ENCODE measurements at regions not wholly inside any gene's neighbourhood (a gene's known extent, or its start where the extent isn't known, plus 50 kb on each side); places are given as distances from the start of the nearest gene placed in this dataset.
A peak's percentile ranks its signal among the peaks of the same experiment; 100 is the strongest.

DNA sequence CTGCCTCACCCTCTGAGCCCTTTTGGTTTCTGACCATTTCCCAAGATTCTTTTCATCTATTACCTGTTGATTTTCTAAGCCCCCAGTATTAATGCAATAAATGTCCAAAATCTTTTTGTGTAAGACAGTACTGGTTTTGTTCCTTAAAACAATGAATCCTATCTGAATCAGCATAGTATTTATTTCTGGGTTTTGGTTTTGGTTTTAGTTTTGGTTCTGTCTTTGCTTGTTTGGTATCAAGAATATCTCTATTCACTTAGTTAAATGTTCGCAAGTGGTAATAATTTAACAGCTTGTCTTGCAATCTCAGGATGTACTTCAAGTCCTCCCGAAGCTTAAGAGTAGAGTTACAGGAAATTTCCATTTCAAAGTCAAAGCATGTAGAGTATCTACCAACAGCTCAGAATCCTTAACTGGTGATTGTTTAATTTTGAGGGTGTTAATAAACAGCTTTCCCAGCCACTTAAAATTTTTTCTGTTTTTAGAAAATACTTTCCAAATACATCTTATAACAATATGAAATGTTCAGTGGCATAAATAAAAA is 67.7 kb upstream of the NEDD4L start:
- H4K91ac ChIP-seq (ENCODE audit: low read length): no peak overlapping the region
- H3K9me3 ChIP-seq (ENCODE audit: control insufficient read depth, low read length): no peaks in the 10 kb centered on the region
- H2BK5ac ChIP-seq (ENCODE audit: low read depth, low read length, poor library complexity, severe bottlenecking): no peak overlapping the region
- peak overlapping the region; percentile 14 for H3K9ac ChIP-seq (ENCODE audit: low read length)
- H3K4me2 ChIP-seq (ENCODE audit: low read length, poor library complexity, severe bottlenecking): no peak overlapping the region
- H3K36me3 ChIP-seq (ENCODE audit: control insufficient read depth in 1 of 2, insufficient read depth in 2 of 2, low read depth in 1 of 2, low read length in 2 of 2): no peaks in the 10 kb centered on the region
- H3K4me3 ChIP-seq (ENCODE audit: insufficient read depth in 1 of 2, low read depth in 1 of 2, low read length in 2 of 2): peak overlapping the region in 1 of 2 experiments; percentile 30
- H3K79me1 ChIP-seq (replicated peaks; ENCODE audit: low read length, poor library complexity, severe bottlenecking): no peaks in the 10 kb centered on the region
- H3K4ac ChIP-seq (ENCODE audit: low read depth in 1 of 2, low read length in 2 of 2): no peak overlapping the region
- no peak for DNase-seq
- peaks cover 0 to 7% of the 10 kb centered on the region in 2 experiments for H3K27me3 ChIP-seq (ENCODE audit: control insufficient read depth in 1 of 2, insufficient read depth in 1 of 2, low read length in 2 of 2)
- no CpG with 5 or more reads among the region's 2 CpGs for WGBS
- no peak overlapping the region for H2BK12ac ChIP-seq (ENCODE audit: low read length in 2 of 2)
- H2AFZ ChIP-seq (ENCODE audit: low read depth, low read length): no peak overlapping the region
- H3K23ac ChIP-seq (ENCODE audit: low read length in 2 of 2): no peak overlapping the region
- no peak overlapping the region for H2BK15ac ChIP-seq (ENCODE audit: low read depth, poor library complexity, severe bottlenecking)
- no peak overlapping the region for H3K14ac ChIP-seq (ENCODE audit: low read length in 2 of 2)
- no peak overlapping the region for H3K18ac ChIP-seq (ENCODE audit: low read depth in 1 of 2, low read length in 2 of 2)
- H4K8ac ChIP-seq (ENCODE audit: low read length): no peak overlapping the region
- peak overlapping the region; percentile 44 for H3K27ac ChIP-seq (ENCODE audit: low read length, poor library complexity, severe bottlenecking)
- H2BK120ac ChIP-seq (ENCODE audit: low read depth, low read length): no peak overlapping the region
- H2AK5ac ChIP-seq (ENCODE audit: low read length, severe bottlenecking): no peak overlapping the region
- H3K4me1 ChIP-seq (ENCODE audit: control insufficient read depth, insufficient read depth, low read depth, low read length): peaks cover 3% of the 10 kb centered on the region

DNA sequence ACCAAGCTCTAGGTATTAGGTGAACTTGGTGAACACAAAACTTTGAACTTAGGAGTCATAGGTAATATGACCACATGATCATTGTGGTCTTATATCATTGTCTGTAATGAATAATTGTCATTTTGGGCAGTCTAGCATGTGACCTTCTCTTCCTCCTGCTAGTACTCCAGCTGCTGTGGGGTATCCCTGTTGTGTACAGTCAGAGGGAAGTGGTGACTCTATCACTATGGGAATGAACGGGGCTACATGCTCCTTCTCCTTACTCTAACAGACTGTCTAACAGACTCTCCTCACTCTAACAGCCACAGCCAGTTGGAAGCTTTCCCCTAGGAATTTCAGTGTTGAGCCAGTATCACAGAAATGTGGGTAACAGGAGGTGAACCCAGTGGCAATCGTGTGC is 68.2 kb upstream of the NEDD4L start:
- Histone ChIP-seq H3K9me3 (ENCODE audit: control insufficient read depth, low read length) (no peaks in the 10 kb centered on the region), H3K4me1 (ENCODE audit: control insufficient read depth, insufficient read depth, low read depth, low read length) (peaks cover 3% of the 10 kb centered on the region), H3K9ac (ENCODE audit: low read length) (peak overlapping the region; percentile 14), H3K23ac (ENCODE audit: low read length in 2 of 2) (no peak overlapping the region), H4K91ac (ENCODE audit: low read length) (no peak overlapping the region), H2BK120ac (ENCODE audit: low read depth, low read length) (no peak overlapping the region), H3K14ac (ENCODE audit: low read length in 2 of 2) (no peak overlapping the region), H4K8ac (ENCODE audit: low read length) (no peak overlapping the region), H2BK5ac (ENCODE audit: low read depth, low read length, poor library complexity, severe bottlenecking) (no peak overlapping the region), H3K18ac (ENCODE audit: low read depth in 1 of 2, low read length in 2 of 2) (no peak overlapping the region), H3K4me2 (ENCODE audit: low read length, poor library complexity, severe bottlenecking) (no peak overlapping the region), H3K27ac (ENCODE audit: low read length, poor library complexity, severe bottlenecking) (peak overlapping the region; percentile 44), H3K36me3 (ENCODE audit: control insufficient read depth in 1 of 2, insufficient read depth in 2 of 2, low read depth in 1 of 2, low read length in 2 of 2) (no peaks in the 10 kb centered on the region), H3K4me3 (ENCODE audit: insufficient read depth in 1 of 2, low read depth in 1 of 2, low read length in 2 of 2) (peak overlapping the region in 1 of 2 experiments; percentile 30), H2BK15ac (ENCODE audit: low read depth, poor library complexity, severe bottlenecking) (no peak overlapping the region), H3K27me3 (ENCODE audit: control insufficient read depth in 1 of 2, insufficient read depth in 1 of 2, low read length in 2 of 2) (peaks cover 0 to 7% of the 10 kb centered on the region in 2 experiments), H2AK5ac (ENCODE audit: low read length, severe bottlenecking) (no peak overlapping the region), H3K4ac (ENCODE audit: low read depth in 1 of 2, low read length in 2 of 2) (no peak overlapping the region), H2AFZ (ENCODE audit: low read depth, low read length) (no peak overlapping the region), H2BK12ac (ENCODE audit: low read length in 2 of 2) (no peak overlapping the region), H3K79me1 (replicated peaks; ENCODE audit: low read length, poor library complexity, severe bottlenecking) (no peaks in the 10 kb centered on the region)
- 90% methylated on average over 2 of the region's 2 CpGs for WGBS
- DNase-seq: no peak

DNA sequence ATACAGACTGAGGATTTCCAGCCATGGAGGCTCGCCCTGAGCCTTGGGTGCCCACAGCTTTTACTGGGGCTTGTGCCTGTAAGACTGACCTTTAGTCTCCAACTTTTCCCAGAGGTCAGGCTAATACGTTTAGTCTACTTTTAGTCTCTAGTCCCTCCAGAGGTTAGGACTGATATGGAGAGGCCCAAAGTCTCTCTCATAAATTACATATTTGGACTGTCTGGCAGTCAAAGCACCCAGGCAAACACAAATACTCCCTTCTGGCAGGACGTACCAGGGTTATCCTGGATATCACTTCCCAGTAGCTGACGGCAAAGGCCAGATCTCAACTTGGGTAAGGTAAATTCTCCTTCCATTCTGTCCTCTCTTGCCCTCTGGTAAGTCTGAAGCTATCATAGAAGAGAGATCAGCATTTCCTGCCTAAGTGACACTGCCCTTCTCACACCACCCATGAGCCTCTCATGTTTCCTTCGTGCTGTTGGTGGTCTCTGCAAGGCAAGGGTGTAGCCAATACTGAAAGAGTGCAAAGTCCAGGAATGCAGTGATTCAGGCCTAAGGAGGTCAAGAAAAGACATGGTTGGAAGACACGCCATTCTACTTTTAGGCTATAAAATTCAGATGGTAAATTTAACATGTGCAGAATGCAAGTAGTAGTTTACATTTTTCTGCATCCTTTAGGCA is 69.3 kb upstream of the NEDD4L start:
- H3K79me1 ChIP-seq (replicated peaks; ENCODE audit: low read length, poor library complexity, severe bottlenecking): no peaks in the 10 kb centered on the region
- H3K23ac ChIP-seq (ENCODE audit: low read length in 2 of 2): no peak overlapping the region
- H2AK5ac ChIP-seq (ENCODE audit: low read length, severe bottlenecking): no peak overlapping the region
- no peaks in the 10 kb centered on the region for H3K9me3 ChIP-seq (ENCODE audit: control insufficient read depth, low read length)
- no peak overlapping the region for H2BK120ac ChIP-seq (ENCODE audit: low read depth, low read length)
- H3K18ac ChIP-seq (ENCODE audit: low read depth in 1 of 2, low read length in 2 of 2): no peak overlapping the region
- H3K4ac ChIP-seq (ENCODE audit: low read depth in 1 of 2, low read length in 2 of 2): no peak overlapping the region
- no peak overlapping the region for H3K14ac ChIP-seq (ENCODE audit: low read length in 2 of 2)
- H4K91ac ChIP-seq (ENCODE audit: low read length): no peak overlapping the region
- H2AFZ ChIP-seq (ENCODE audit: low read depth, low read length): no peak overlapping the region
- H3K9ac ChIP-seq (ENCODE audit: low read length): no peak overlapping the region
- H2BK5ac ChIP-seq (ENCODE audit: low read depth, low read length, poor library complexity, severe bottlenecking): no peak overlapping the region
- H3K36me3 ChIP-seq (ENCODE audit: control insufficient read depth in 1 of 2, insufficient read depth in 2 of 2, low read depth in 1 of 2, low read length in 2 of 2): no peaks in the 10 kb centered on the region
- 84% methylated on average over 5 of the region's 6 CpGs for WGBS
- no peak overlapping the region for H3K4me3 ChIP-seq (ENCODE audit: insufficient read depth in 1 of 2, low read depth in 1 of 2, low read length in 2 of 2)
- H4K8ac ChIP-seq (ENCODE audit: low read length): no peak overlapping the region
- H2BK15ac ChIP-seq (ENCODE audit: low read depth, poor library complexity, severe bottlenecking): no peak overlapping the region
- no peak overlapping the region for H3K4me2 ChIP-seq (ENCODE audit: low read length, poor library complexity, severe bottlenecking)
- no peak for DNase-seq
- no peak overlapping the region for H2BK12ac ChIP-seq (ENCODE audit: low read length in 2 of 2)
- peaks cover 0 to 7% of the 10 kb centered on the region in 2 experiments for H3K27me3 ChIP-seq (ENCODE audit: control insufficient read depth in 1 of 2, insufficient read depth in 1 of 2, low read length in 2 of 2)
- H3K27ac ChIP-seq (ENCODE audit: low read length, poor library complexity, severe bottlenecking): no peak overlapping the region
- H3K4me1 ChIP-seq (ENCODE audit: control insufficient read depth, insufficient read depth, low read depth, low read length): peaks cover 3% of the 10 kb centered on the region

DNA sequence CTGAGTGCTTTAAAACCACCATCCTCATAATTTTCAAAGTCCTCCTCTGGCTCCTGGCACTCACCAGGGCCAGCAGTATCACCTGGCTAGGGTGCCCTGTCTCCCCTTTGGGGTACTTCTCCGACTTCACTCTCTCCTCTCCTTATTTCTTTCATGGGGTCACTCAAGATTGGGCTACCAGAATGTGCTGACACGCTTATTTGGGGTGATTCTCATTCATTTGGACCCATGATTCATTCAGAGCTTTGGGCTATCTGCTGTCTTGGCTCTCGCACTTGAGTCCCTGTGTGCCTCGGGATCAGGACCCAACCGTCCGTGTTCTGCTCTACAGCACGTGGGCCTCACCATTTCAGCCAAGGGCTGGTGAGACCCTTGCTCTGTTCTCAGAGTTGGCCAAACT is 70.1 kb upstream of the NEDD4L start:
- Histone ChIP-seq H2BK12ac (ENCODE audit: low read length in 2 of 2) (no peak overlapping the region), H3K4me2 (ENCODE audit: low read length, poor library complexity, severe bottlenecking) (no peak overlapping the region), H3K23ac (ENCODE audit: low read length in 2 of 2) (no peak overlapping the region), H3K4me3 (ENCODE audit: insufficient read depth in 1 of 2, low read depth in 1 of 2, low read length in 2 of 2) (no peak overlapping the region), H3K4me1 (ENCODE audit: control insufficient read depth, insufficient read depth, low read depth, low read length) (peaks cover 3% of the 10 kb centered on the region), H4K91ac (ENCODE audit: low read length) (no peak overlapping the region), H2BK15ac (ENCODE audit: low read depth, poor library complexity, severe bottlenecking) (no peak overlapping the region), H4K8ac (ENCODE audit: low read length) (no peak overlapping the region), H3K9me3 (ENCODE audit: control insufficient read depth, low read length) (no peaks in the 10 kb centered on the region), H3K79me1 (replicated peaks; ENCODE audit: low read length, poor library complexity, severe bottlenecking) (no peaks in the 10 kb centered on the region), H3K27me3 (ENCODE audit: control insufficient read depth in 1 of 2, insufficient read depth in 1 of 2, low read length in 2 of 2) (peaks cover 0 to 7% of the 10 kb centered on the region in 2 experiments), H2AFZ (ENCODE audit: low read depth, low read length) (no peak overlapping the region), H3K36me3 (ENCODE audit: control insufficient read depth in 1 of 2, insufficient read depth in 2 of 2, low read depth in 1 of 2, low read length in 2 of 2) (no peaks in the 10 kb centered on the region), H2AK5ac (ENCODE audit: low read length, severe bottlenecking) (no peak overlapping the region), H3K9ac (ENCODE audit: low read length) (no peak overlapping the region), H3K18ac (ENCODE audit: low read depth in 1 of 2, low read length in 2 of 2) (no peak overlapping the region), H3K4ac (ENCODE audit: low read depth in 1 of 2, low read length in 2 of 2) (no peak overlapping the region), H2BK5ac (ENCODE audit: low read depth, low read length, poor library complexity, severe bottlenecking) (no peak overlapping the region), H3K27ac (ENCODE audit: low read length, poor library complexity, severe bottlenecking) (no peak overlapping the region), H3K14ac (ENCODE audit: low read length in 2 of 2) (no peak overlapping the region), H2BK120ac (ENCODE audit: low read depth, low read length) (no peak overlapping the region)
- 83% methylated on average over 7 of the region's 7 CpGs for WGBS
- no peak for DNase-seq

All from mesenchymal stem cell (in vitro differentiated cells and primary cell).